A549 (cell line): ENCODE measurements at regions not wholly inside any gene's neighbourhood (a gene's known extent, or its start where the extent isn't known, plus 50 kb on each side); places are given as distances from the start of the nearest gene placed in this dataset.
A peak's percentile ranks its signal among the peaks of the same experiment; 100 is the strongest.

Experiments
- ATAC-seq, 2 experiments: fragments of 200-7000 bp in 1 of 2; fragments of >200 bp in 1 of 2; cut with Nextera tagmentation in 1 of 2; cut with Tn5 transposase in 1 of 2; 3 replicates each; pipeline versions ENCODE4 v1.8.0 to v1.9.1; 2018 to 2020; ENCODE audit warnings: mild to moderate bottlenecking in 1 of 2, moderate library complexity in 1 of 2
- CTCF ChIA-PET: fragments of 300-600 bp; sonication (Branson Sonifier 250); formaldehyde crosslinking; extraction: SDS; loops from one replicate; lab custom pipeline; 2021; ENCODE audit warnings: antibody characterized with exemption, inconsistent platforms; lab: Yijun Ruan, JAX
- POLR2A ChIA-PET: fragments of 350-600 bp; formaldehyde crosslinking; extraction: SDS; loops from one replicate; lab custom pipeline; 2021; ENCODE audit warnings: antibody characterized with exemption, inconsistent platforms; lab: Yijun Ruan, JAX
- DNase-seq, 2 experiments: peaks; one replicate each; pipeline versions ENCODE4 v3.0.0 to v3.0.0-alpha.2; 2011 to 2016; ENCODE audit warnings: low read depth in 1 of 2, low spot score in 1 of 2
- FAIRE-seq: peaks from 2 replicates; lab custom pipeline; 2011; peaks lifted over from hg19 to GRCh38; lab: Jason Lieb, UNC
- H3K27ac ChIP-seq, 2 experiments: fragments of >200 bp; sonication (Bioruptor Twin); formaldehyde crosslinking; 3 replicates each; pipeline ENCODE4 v1.5.1; 2016 to 2017
- H3K4me1 ChIP-seq: fragments of >200 bp; sonication (Bioruptor Twin); formaldehyde crosslinking; 3 replicates; pipeline ENCODE4 v1.6.1; 2016
- H3K4me2 ChIP-seq: fragments of >200 bp; sonication (Bioruptor Twin); formaldehyde crosslinking; 3 replicates; pipeline ENCODE4 v1.6.1; 2016
- H3K4me3 ChIP-seq: fragments of >200 bp; sonication (Bioruptor Twin); formaldehyde crosslinking; 3 replicates; pipeline ENCODE4 v1.5.1; 2016
- H3K9me3 ChIP-seq: fragments of >200 bp; sonication (Bioruptor Twin); formaldehyde crosslinking; 3 replicates; pipeline ENCODE4 v1.6.1; 2016
- ATOH8 ChIP-seq: fragments of 250-450 bp; sonication (Bioruptor Pico); IDR thresholded peaks from 2 replicates; pipeline ENCODE4 v1.5.0; 2020; ENCODE audit warnings: low read depth, mild to moderate bottlenecking, moderate library complexity
- CBX8 ChIP-seq: fragments of 200-600 bp; sonication (generic); IDR thresholded peaks from 2 replicates; pipeline ENCODE4 v1.6.1; 2016
- CHD4 ChIP-seq: fragments of 200-600 bp; sonication (generic); IDR thresholded peaks from 2 replicates; pipeline ENCODE4 v1.6.1; 2016; ENCODE audit warnings: antibody characterized with exemption, mild to moderate bottlenecking, borderline replicate concordance
- CTCF ChIP-seq: fragments of >200 bp; sonication (Bioruptor Twin); formaldehyde crosslinking; IDR thresholded peaks from 3 replicates; pipeline ENCODE4 v1.5.1; 2016
- EHF ChIP-seq: fragments of 250-450 bp; sonication (Bioruptor Pico); IDR thresholded peaks from 2 replicates; pipeline ENCODE4 v1.5.0; 2020; ENCODE audit warnings: mild to moderate bottlenecking
- EHMT2 ChIP-seq: fragments of 200-600 bp; sonication (generic); IDR thresholded peaks from 2 replicates; pipeline ENCODE4 v1.6.1; 2016; ENCODE audit warnings: antibody characterized with exemption, low read depth, mild to moderate bottlenecking, moderate library complexity
- ELK1 ChIP-seq: fragments of 150-350 bp; IDR thresholded peaks from 2 replicates; pipeline ENCODE4 v1.6.1; 2014; ENCODE audit warnings: low read depth, mild to moderate bottlenecking, low read length
- EP300 ChIP-seq, 2 experiments: fragments of >200 bp; sonication (Bioruptor Twin); formaldehyde crosslinking; IDR thresholded peaks; 2 replicates in 1 of 2; 3 replicates in 1 of 2; pipeline ENCODE4 v1.6.1; 2016 to 2017
- FOSB ChIP-seq: fragments of 250-450 bp; sonication (Bioruptor Pico); IDR thresholded peaks from 2 replicates; pipeline ENCODE4 v1.5.0; 2020; ENCODE audit warnings: mild to moderate bottlenecking, moderate library complexity
- HOXA7 ChIP-seq: fragments of 250-450 bp; sonication (Bioruptor Pico); IDR thresholded peaks from 2 replicates; pipeline ENCODE4 v1.5.0; 2020; ENCODE audit warnings: mild to moderate bottlenecking, moderate library complexity
- HOXB5 ChIP-seq: fragments of 250-450 bp; sonication (Bioruptor Pico); IDR thresholded peaks from 2 replicates; pipeline ENCODE4 v1.5.0; 2020; ENCODE audit warnings: mild to moderate bottlenecking, moderate library complexity
- JUNB ChIP-seq: fragments of >200 bp; sonication (Bioruptor Twin); formaldehyde crosslinking; IDR thresholded peaks from 2 replicates; pipeline ENCODE4 v1.6.1; 2016
- KDM1A ChIP-seq: fragments of 200-600 bp; sonication (generic); IDR thresholded peaks from 2 replicates; pipeline ENCODE4 v1.6.1; 2016; ENCODE audit warnings: low read depth, mild to moderate bottlenecking
- MAX ChIP-seq: IDR thresholded peaks from 2 replicates; pipeline ENCODE4 v1.6.1; 2012
- NR3C1 ChIP-seq: fragments of >200 bp; sonication (Bioruptor Twin); formaldehyde crosslinking; IDR thresholded peaks from 3 replicates; pipeline ENCODE4 v1.6.1; 2017
- POLR2AphosphoS2 ChIP-seq: conservative IDR thresholded peaks from 2 replicates; pipeline ENCODE4 v1.6.1; 2012; ENCODE audit warnings: low read length, improper control_type of control experiment, inconsistent platforms
- RFX5 ChIP-seq: fragments of 450-650 bp; IDR thresholded peaks from 2 replicates; pipeline ENCODE4 v1.7.1; 2014; ENCODE audit warnings: antibody characterized with exemption, mild to moderate bottlenecking, moderate library complexity
- RNF2 ChIP-seq: fragments of 200-600 bp; sonication (generic); IDR thresholded peaks from 2 replicates; pipeline ENCODE4 v1.6.1; 2016; ENCODE audit warnings: low read depth, mild to moderate bottlenecking, antibody characterized with exemption, moderate library complexity, borderline replicate concordance
- SMC3 ChIP-seq: fragments of >200 bp; sonication (Bioruptor Twin); formaldehyde crosslinking; IDR thresholded peaks from 3 replicates; pipeline ENCODE4 v1.6.1; 2018; ENCODE audit warnings: inconsistent platforms
- TFCP2L1 ChIP-seq: fragments of 250-450 bp; sonication (Bioruptor Pico); IDR thresholded peaks from 2 replicates; pipeline ENCODE4 v1.5.0; 2021; ENCODE audit warnings: mild to moderate bottlenecking
- USF2 ChIP-seq: fragments of 450-650 bp; IDR thresholded peaks from 2 replicates; pipeline ENCODE4 v1.6.1; 2014; ENCODE audit warnings: antibody characterized with exemption
- WGBS: methylation state at CpG from one replicate; pipeline ENCODE4 v1.1.6; 2017; ENCODE audit errors: missing lambda C conversion rate; 5-methylcytosine and 5-hydroxymethylcytosine counted together
- TF ChIP-seq, protein P1 (sequence below): IDR thresholded peaks from 2 replicates; pipeline ENCODE4 v1.6.1; 2012; ENCODE audit warnings: low read depth, borderline replicate concordance
- TF ChIP-seq, protein P2 (sequence below): IDR thresholded peaks from 2 replicates; pipeline ENCODE4 v1.6.1; 2012

DNA sequence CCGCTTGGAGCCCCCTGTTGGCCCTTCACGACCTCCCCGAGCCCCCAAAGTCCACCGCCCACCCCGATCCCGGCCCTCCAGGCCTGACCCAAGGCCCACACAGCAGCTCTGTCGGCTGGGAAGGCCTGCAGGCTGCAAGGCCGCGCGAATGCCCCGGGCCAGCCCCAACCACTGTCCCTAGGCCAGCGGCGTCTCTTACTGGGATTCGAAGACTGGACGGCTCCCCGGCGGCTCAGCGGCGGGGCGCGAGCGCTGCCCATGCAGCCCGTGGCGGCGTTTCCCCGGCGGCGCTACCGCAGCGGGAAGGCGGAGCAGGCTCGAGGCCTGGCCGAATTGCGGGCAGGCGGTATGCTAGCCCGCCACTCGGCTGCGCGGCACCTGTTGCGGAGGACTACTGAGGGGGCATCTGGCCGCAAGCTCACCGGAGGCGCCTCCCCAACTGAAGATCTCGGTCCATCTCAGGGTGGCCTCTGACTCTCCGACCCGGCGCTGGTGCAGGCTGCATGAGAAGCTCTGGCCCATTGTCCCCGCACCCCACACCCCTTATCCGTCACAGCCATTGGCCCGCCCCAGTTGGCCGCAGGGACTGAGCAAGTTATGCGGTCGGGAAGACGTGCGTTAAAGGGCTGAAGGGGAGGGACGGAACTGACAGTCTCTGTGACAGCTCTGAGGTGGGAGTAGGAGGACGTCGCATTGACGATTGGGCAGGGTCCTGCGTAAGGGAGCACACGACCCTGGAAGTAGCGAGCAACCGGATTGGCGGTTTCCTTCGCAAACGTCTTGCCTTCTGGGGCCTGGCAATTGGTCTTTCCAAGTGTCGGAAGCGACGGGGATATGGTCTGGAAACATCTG lies 303.5 kb upstream of the HSFY2 start (continued):
- no peak for TF ChIP-seq EP300 (IDR thresholded peaks at IDR 0.05)
- no peak for TF ChIP-seq EHMT2
- no peak for TF ChIP-seq POLR2AphosphoS2
- TF ChIP-seq EHF: no peak
- TF ChIP-seq JUNB: no peak
- TF ChIP-seq ELK1: no peak
- TF ChIP-seq RNF2: no peak
- TF ChIP-seq, protein P1, sequence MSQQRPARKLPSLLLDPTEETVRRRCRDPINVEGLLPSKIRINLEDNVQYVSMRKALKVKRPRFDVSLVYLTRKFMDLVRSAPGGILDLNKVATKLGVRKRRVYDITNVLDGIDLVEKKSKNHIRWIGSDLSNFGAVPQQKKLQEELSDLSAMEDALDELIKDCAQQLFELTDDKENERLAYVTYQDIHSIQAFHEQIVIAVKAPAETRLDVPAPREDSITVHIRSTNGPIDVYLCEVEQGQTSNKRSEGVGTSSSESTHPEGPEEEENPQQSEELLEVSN: no peak
- no peak for TF ChIP-seq CHD4
- TF ChIP-seq, protein P2, sequence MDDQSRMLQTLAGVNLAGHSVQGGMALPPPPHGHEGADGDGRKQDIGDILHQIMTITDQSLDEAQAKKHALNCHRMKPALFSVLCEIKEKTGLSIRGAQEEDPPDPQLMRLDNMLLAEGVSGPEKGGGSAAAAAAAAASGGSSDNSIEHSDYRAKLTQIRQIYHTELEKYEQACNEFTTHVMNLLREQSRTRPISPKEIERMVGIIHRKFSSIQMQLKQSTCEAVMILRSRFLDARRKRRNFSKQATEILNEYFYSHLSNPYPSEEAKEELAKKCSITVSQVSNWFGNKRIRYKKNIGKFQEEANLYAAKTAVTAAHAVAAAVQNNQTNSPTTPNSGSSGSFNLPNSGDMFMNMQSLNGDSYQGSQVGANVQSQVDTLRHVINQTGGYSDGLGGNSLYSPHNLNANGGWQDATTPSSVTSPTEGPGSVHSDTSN: no peak
- no peak for TF ChIP-seq ATOH8

GRCh38 chrY:19075471-19076253 lies 302.1 kb upstream of the HSFY2 start:
- WGBS: 23% methylated on average over 4 of the region's 28 CpGs
- no peak for TF ChIP-seq TFCP2L1
- TF ChIP-seq EHF: no peak
- no peak for TF ChIP-seq SMC3
- no peak for TF ChIP-seq MAX
- no peak for TF ChIP-seq EP300 (IDR thresholded peaks at IDR 0.05)
- no peak for TF ChIP-seq USF2
- TF ChIP-seq CBX8: no peak
- TF ChIP-seq FOSB: no peak
- TF ChIP-seq RFX5: no peak
- no peak for TF ChIP-seq HOXB5 (CRISPR knock-in tag)
- no peak for TF ChIP-seq KDM1A
- TF ChIP-seq HOXA7 (CRISPR knock-in tag): no peak
- no peak for TF ChIP-seq ATOH8
- no peak for TF ChIP-seq NR3C1
- TF ChIP-seq ELK1: no peak
- no peak for TF ChIP-seq CTCF
- ATAC-seq: peak; percentile 99
- Histone ChIP-seq H3K4me1 (no peaks in the 10 kb centered on the region), H3K4me3 (peak overlapping the region; percentile 57), H3K9me3 (no peaks in the 10 kb centered on the region), H3K4me2 (peak overlapping the region; percentile 71), H3K27ac (peak overlapping the region; percentile 78 to 90)
- CTCF ChIA-PET: no interaction called here
- peak; percentile 35 to 73 for DNase-seq
- POLR2A ChIA-PET: no interaction called here
- FAIRE-seq: no peak
